Keratinocyte (primary cell): ENCODE measurements at regions not wholly inside any gene's neighbourhood (a gene's known extent, or its start where the extent isn't known, plus 50 kb on each side); places are given as distances from the start of the nearest gene placed in this dataset.

Experiments used
- DNase-seq: peaks from one replicate; pipeline ENCODE4 v3.0.0-alpha.2; 2011; ENCODE audit warnings: low read depth, missing footprints, low spot score
- FAIRE-seq: peaks from 2 replicates; lab custom pipeline; 2011; peaks lifted over from hg19 to GRCh38; lab: Jason Lieb, UNC
- H2AFZ ChIP-seq: 2 replicates; pipeline ENCODE4 v1.6.0; 2012; ENCODE audit warnings: low read length, control low read depth, inconsistent platforms; ENCODE audit not compliant: control insufficient read depth
- H3K27ac ChIP-seq: 2 replicates; pipeline ENCODE4 v1.5.1; 2011; ENCODE audit warnings: low read length; ENCODE audit not compliant: control insufficient read depth, insufficient read depth
- H3K27me3 ChIP-seq: 3 replicates; pipeline ENCODE4 v1.6.0; 2011; ENCODE audit warnings: low read length; ENCODE audit not compliant: control insufficient read depth, insufficient read depth; ENCODE audit errors: extremely low read depth
- H3K36me3 ChIP-seq, 2 experiments: 2 replicates in 1 of 2; 3 replicates in 1 of 2; pipeline ENCODE4 v1.5.1; 2011; ENCODE audit warnings: low read length in 2 of 2, mild to moderate bottlenecking in 1 of 2; ENCODE audit not compliant: control insufficient read depth in 2 of 2, insufficient read depth in 2 of 2; ENCODE audit errors: extremely low read depth in 1 of 2
- H3K4me1 ChIP-seq: 3 replicates; pipeline ENCODE4 v1.5.1; 2011; ENCODE audit warnings: low read length; ENCODE audit not compliant: control insufficient read depth, insufficient read depth; ENCODE audit errors: extremely low read depth
- H3K4me2 ChIP-seq: 3 replicates; pipeline ENCODE4 v1.6.0; 2011; ENCODE audit warnings: low read depth, low read length; ENCODE audit not compliant: control insufficient read depth, insufficient read depth; ENCODE audit errors: extremely low read depth
- H3K4me3 ChIP-seq, 3 experiments: fragments of 200-600 bp in 1 of 3; sonication (generic) in 1 of 3; 2 replicates in 2 of 3; 3 replicates in 1 of 3; pipeline ENCODE4 v1.5.1; 2011 to 2016; ENCODE audit warnings: low read length in 3 of 3, mild to moderate bottlenecking in 3 of 3, control low read depth in 2 of 3, inconsistent platforms in 1 of 3, low read depth in 1 of 3, mixed read lengths in 1 of 3, mixed run types in 1 of 3, moderate library complexity in 1 of 3; ENCODE audit not compliant: control insufficient read depth in 2 of 3, insufficient read depth in 2 of 3; ENCODE audit errors: extremely low read depth in 1 of 3
- H3K79me2 ChIP-seq: 2 replicates; pipeline ENCODE4 v1.6.0; 2012; ENCODE audit warnings: low read length; ENCODE audit not compliant: control insufficient read depth, insufficient read depth
- H3K9ac ChIP-seq: 3 replicates; pipeline ENCODE4 v1.6.0; 2011; ENCODE audit warnings: low read length; ENCODE audit not compliant: control insufficient read depth, insufficient read depth; ENCODE audit errors: extremely low read depth
- H3K9me1 ChIP-seq: 3 replicates; pipeline ENCODE4 v1.6.0; 2011; ENCODE audit warnings: low read length; ENCODE audit not compliant: control insufficient read depth, insufficient read depth; ENCODE audit errors: extremely low read depth
- H3K9me3 ChIP-seq: 2 replicates; pipeline ENCODE4 v1.5.1; 2012; ENCODE audit warnings: low read depth, low read length; ENCODE audit not compliant: control insufficient read depth
- H4K20me1 ChIP-seq: 3 replicates; pipeline ENCODE4 v1.6.0; 2011; ENCODE audit warnings: low read length; ENCODE audit not compliant: control insufficient read depth, insufficient read depth; ENCODE audit errors: extremely low read depth
- CTCF ChIP-seq, 3 experiments: IDR thresholded peaks in 1 of 3; conservative IDR thresholded peaks in 1 of 3; optimal IDR thresholded peaks in 1 of 3; 2 replicates in 2 of 3; 3 replicates in 1 of 3; pipeline versions ENCODE3 to v1.5.1; 2011; ENCODE audit warnings: low read length in 3 of 3, mild to moderate bottlenecking in 3 of 3, moderate library complexity in 2 of 3, control low read depth in 1 of 3, inconsistent platforms in 1 of 3; ENCODE audit not compliant: insufficient read depth in 2 of 3; ENCODE audit errors: extremely low read depth in 1 of 3
- EZH2 ChIP-seq: IDR thresholded peaks from one replicate; pipeline ENCODE4 v1.6.1; 2012; ENCODE audit warnings: inconsistent platforms, mild to moderate bottlenecking, low read length, moderate library complexity
- dilution Hi-C: fragments of 300-500 bp; cut with MboI; formaldehyde crosslinking; loops from one replicate; pipeline ENCODE4 v1.7.0; 2020; ENCODE audit warnings: low sequenced_read_pairs; ENCODE audit not compliant: extremely low pct_ligation_motif_present

GRCh38 chr15:100708916-100709315 lies 106.5 kb downstream of the ASB7 start:
- dilution Hi-C loops: no loop called here
- no peak for FAIRE-seq
- H3K27me3 ChIP-seq: no peaks in the 10 kb centered on the region

GRCh38 chr15:100710222-100710621 lies 107.8 kb downstream of the ASB7 start:
- H3K9ac ChIP-seq: no peak overlapping the region
- H3K27me3 ChIP-seq: no peaks in the 10 kb centered on the region
- H3K4me1 ChIP-seq: peaks cover 31% of the 10 kb centered on the region
- DNase-seq (no peak), FAIRE-seq (no peak)
- no peak overlapping the region for H3K4me3 ChIP-seq
- peaks cover 3% of the 10 kb centered on the region for H3K9me1 ChIP-seq
- peaks cover 3% of the 10 kb centered on the region for H3K9me3 ChIP-seq
- TF ChIP-seq CTCF (optimal IDR thresholded peaks at IDR 0.05 in 1 of 3, IDR thresholded peaks at IDR 0.05 in 1 of 3, conservative IDR thresholded peaks at IDR 0.05 in 1 of 3; ENCODE audit: extremely low read depth in 1 of 3, insufficient read depth in 2 of 3, low read length in 3 of 3) (no peak), EZH2 (no peak)
- H3K27ac ChIP-seq: no peak overlapping the region
- no peak overlapping the region for H3K4me2 ChIP-seq
- no peaks in the 10 kb centered on the region for H3K79me2 ChIP-seq
- H4K20me1 ChIP-seq: no peaks in the 10 kb centered on the region
- H2AFZ ChIP-seq: no peak overlapping the region
- H3K36me3 ChIP-seq: no peaks in the 10 kb centered on the region
- dilution Hi-C loops: no loop called here

More at GRCh38 chr15:100708916-100709315, 106.5 kb downstream of the ASB7 start:
- DNase-seq: no peak
- Histone ChIP-seq H3K9me1 (no peaks in the 10 kb centered on the region), H3K27ac (no peak overlapping the region), H3K4me3 (no peak overlapping the region), H3K9ac (no peak overlapping the region), H2AFZ (no peak overlapping the region), H3K9me3 (peaks cover 3% of the 10 kb centered on the region), H3K79me2 (no peaks in the 10 kb centered on the region), H3K4me2 (no peak overlapping the region), H4K20me1 (no peaks in the 10 kb centered on the region), H3K4me1 (peaks cover 36% of the 10 kb centered on the region), H3K36me3 (no peaks in the 10 kb centered on the region)
- TF ChIP-seq CTCF (optimal IDR thresholded peaks at IDR 0.05 in 1 of 3, IDR thresholded peaks at IDR 0.05 in 1 of 3, conservative IDR thresholded peaks at IDR 0.05 in 1 of 3; ENCODE audit: extremely low read depth in 1 of 3, insufficient read depth in 2 of 3, low read length in 3 of 3): no peak
- TF ChIP-seq EZH2: no peak
